Stromal cell of bone marrow (primary cell): ENCODE measurements at regions not wholly inside any gene's neighbourhood (a gene's known extent, or its start where the extent isn't known, plus 50 kb on each side); places are given as distances from the start of the nearest gene placed in this dataset.

Experiments used
- DNase-seq: peaks from one replicate; pipeline ENCODE4 v3.0.0-alpha.2; 2012; ENCODE audit warnings: low read depth

- DNase-seq, result peak; percentile 53
Observed at GRCh38 chr11:92322225-92322624, 97.6 kb downstream of the FAT3 start.

DNA sequence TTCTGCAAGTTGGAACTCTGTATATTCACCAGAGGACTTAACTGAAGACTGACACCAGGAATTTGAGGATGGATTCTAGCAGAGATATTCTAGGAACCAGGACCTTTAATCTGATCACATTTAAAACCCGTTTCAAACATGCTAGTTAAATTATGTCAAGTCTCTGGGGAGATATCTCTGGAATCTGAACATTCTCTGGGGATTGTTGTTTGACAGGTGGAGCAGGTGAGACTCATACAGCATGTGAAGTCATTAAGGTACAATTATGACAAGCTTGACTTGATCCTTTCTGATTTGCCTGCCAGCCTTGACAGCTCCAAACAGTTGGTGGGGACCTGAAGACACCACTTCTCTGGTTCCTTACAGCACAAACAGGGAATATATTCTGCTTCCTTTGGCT is 100.3 kb downstream of the FAT3 start:
- no peak for DNase-seq

- no peak for DNase-seq
Observed at GRCh38 chr11:92325416-92325815, 100.8 kb downstream of the FAT3 start.

- DNase-seq, result no peak
Observed at GRCh38 chr11:92329137-92329536, 104.5 kb downstream of the FAT3 start.

DNA sequence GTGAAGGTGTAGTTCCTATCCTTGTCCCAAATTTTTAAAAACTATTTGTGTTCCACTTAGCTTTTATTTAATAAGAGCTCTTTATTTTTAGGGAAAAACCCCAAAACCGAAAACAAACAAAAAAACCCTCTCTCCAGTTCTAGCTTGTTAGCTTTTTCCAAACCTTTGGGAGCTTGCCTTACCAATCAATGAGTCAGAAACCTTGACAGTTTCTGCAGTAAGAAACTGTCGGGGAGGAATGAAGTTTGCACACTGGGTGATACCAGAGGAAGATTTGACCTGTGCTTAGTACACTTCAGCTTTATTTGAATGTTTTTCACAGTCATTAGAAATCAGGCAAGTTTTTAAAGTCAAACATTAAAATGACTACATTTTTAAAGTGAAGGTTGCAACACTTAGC is 105.0 kb downstream of the FAT3 start:
- DNase-seq, result peak; percentile 79

GRCh38 chr11:92330114-92330513 is 105.5 kb downstream of the FAT3 start:
- no peak for DNase-seq

DNA sequence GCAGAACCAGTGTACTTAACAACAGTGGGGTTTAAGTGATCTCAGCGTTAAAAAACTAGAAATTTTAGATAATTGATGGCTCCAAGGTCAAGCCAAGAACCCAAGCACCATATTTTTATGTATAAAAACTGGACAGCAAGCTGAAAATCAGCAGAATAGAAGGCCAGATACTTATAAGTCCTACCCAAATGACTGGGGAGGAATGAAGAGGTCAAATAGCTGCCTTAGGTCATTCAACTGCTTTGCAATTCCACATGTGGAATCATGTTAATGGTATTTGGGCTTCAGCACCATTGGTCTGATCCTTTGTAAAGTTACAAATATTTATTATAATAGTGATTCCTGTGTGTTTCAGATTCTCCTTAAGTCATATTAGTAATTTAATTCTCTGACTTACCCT is 108.4 kb downstream of the FAT3 start:
- peak; percentile 27 for DNase-seq

- DNase-seq, result no peak
Observed at GRCh38 chr11:92340839-92341238, 116.2 kb downstream of the FAT3 start.

DNA sequence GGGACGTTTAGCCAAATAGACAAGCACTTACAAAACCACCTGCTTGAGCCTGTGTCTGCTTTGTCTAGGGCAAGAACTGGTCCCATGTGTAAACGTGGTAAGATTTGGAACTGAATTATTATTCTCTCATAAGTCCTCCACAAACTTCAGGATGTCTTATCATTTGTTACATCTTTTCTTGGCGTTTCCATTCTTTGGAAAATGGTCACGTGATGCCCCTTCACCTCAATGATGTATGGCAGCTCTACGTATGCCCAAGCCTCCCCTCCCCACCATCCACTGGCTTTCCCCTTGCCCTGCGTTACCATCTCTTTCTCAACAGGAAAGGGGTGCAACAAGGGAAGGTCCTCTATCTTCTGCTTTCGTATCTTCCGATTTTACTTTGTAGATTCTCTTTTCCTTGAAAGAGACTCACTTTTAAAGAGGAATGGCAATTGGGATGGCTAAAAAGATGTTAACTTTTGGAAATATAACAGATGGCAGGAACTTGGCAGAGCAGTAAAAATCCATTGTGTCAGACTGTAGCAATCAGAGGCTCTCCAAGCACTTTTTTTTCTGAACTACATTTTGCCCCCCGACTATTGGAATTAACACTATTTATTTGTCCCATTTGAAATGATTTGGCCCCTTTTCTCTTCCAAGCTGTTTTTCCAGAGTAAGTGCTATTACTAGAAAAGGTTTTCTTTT is 117.6 kb downstream of the FAT3 start:
- no peak for DNase-seq

GRCh38 chr11:92342886-92343285 is 118.3 kb downstream of the FAT3 start:
- DNase-seq, result no peak

- no peak for DNase-seq
Observed at GRCh38 chr11:92346220-92346619, 121.6 kb downstream of the FAT3 start.

DNA sequence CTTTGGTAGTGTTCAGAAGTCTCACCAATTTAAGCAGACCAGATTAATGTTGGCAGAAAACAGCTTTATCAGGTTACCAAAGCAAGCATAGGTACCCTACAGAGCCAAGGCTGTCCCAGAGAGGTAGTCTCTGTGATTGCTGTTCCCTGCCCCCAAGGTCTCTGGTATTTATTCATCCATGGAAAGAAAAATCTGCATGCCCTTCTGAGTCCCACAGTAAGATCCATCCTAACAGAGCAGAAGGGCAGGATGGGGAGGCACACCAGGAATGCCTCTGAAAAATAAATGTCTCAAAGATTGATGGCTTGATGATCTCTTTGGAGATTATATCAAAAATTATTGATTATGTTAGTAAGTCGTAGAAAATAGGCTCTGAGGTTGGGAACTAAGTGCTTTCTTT is 122.8 kb downstream of the FAT3 start:
- DNase-seq, result no peak

DNA sequence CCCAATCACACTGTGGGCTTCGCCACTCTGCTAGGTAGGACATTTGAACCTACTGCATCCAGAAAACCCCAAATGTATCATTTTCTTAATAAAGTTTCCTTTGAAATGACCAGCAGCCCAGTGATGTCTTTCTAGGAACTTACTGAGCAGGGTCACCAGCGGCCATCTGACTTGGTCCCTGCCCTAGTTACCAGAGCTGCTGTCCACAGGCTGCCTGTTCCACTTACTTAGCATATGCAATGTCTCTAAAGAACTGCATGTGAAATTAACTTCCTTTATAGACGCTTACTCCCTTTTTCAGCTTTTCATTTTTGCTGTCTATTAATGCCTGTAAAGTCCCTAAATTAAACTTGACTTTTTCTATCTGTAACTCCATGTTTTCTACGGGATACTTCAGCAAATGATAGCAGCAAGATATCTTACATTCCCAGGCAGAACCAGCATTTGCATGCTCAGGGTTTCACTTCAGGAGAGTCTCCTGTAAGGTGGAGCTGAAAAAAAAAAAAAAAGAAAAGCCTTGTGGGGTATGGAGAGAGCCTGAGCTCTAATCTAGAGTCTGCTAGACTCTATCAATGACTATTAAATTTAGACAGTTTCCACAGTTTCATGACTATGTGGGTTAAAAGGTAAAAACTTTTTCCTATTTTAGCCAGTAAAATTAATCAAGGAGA is 125.0 kb downstream of the FAT3 start:
- no peak for DNase-seq

DNA sequence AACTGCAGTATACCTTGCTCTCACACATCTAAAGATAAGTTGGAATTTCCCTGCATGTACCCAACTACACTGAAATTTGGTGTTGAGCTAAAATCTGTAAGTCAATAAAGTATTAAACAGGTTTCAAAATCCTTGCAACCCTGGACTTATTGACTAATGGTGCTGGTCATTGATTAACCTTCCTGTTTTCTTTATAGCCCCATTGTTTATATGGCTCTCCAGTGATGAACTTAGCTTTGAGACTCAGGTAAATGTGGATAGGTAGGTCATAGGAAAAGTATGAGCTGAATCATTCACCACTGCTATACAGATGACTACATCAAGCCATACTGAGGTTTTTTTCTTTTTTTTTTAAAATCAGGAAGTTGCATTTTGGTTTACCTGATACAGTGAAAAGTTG is 132.7 kb downstream of the FAT3 start:
- DNase-seq, result no peak

GRCh38 chr11:92357841-92358240 is 133.2 kb downstream of the FAT3 start:
- no peak for DNase-seq

DNA sequence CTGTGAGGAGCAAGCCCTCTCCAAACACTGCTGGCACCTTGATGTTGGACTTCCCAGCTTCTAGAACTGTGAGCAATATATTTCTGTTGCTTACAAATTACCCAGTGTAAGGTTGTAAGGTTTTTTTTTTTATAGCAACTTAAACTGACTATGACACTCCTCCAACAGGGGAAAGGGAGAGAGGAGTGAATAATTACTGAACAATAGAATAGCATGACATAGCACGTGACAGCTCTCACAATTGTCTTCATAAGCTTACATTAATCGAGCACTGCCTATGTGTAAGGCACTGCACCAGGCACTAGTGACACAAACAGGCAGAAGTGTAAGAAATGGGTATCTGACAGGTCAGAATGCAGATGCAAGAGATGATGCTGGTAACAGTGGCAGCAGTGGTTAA is 136.9 kb downstream of the FAT3 start:
- no peak for DNase-seq

DNA sequence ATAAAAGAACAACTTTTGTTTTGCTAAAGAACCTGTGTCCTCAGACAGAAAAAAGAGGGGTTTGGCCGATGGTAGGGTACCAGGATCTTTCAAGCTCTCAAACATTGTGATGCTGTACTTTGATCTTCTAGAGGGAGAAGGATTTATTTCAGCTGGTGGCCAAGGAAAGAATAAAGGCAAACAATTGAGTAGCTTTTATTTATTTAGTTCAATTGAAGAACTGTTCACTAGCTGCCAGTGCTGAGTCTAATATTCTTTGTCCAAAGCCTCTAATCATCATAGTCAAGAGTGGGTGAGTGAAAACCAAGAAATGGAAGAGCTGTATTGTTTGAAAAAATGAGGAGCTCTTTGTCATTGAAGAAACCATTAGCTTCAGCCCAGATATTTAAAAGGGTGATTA is 138.4 kb downstream of the FAT3 start:
- no peak for DNase-seq

- no peak for DNase-seq
Observed at GRCh38 chr11:92364177-92364576, 139.6 kb downstream of the FAT3 start.

- DNase-seq, result peak; percentile 42
Observed at GRCh38 chr11:92376146-92376599, 151.6 kb downstream of the FAT3 start.

DNA sequence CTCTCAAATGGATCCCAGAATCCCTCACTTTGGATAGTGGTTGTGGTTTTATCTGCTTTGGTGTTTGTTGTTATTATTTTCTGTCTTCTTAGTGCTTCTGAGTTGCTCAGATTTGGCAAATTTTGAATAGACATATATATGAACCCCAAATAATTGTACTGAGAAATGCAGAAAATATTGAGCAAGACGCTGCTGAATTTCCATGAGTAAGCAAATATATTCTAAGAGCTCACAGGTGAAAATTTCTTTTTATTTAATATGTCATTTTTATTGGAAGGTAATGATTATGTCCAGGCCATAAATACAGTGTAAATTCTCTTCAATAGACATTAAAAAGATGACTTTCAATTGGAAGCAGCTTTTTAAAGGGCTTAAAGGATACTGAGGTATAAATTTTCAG is 152.1 kb downstream of the FAT3 start:
- DNase-seq, result no peak

GRCh38 chr11:92380882-92381281 is 156.3 kb downstream of the FAT3 start:
- peak; percentile 57 for DNase-seq

GRCh38 chr11:92382311-92382710 is 157.7 kb downstream of the FAT3 start:
- no peak for DNase-seq

DNA sequence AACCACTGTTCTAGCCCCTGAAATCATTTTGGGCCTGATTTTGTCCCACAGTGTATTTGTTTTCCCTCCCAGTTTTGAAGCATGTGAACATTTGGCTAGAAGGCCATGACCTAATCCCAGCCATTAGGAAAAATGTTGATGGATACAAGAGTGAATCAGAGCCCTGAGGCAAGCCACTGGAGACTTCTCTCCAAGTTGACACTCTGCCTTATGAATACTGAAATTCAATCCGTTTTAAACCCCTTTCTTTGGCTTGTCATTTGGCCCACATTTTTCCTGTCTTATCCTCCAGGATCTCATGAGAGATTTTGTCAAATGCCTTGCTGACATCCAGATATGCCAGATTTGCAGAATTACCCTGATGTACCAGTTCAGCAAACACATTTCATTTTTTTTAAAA is 158.8 kb downstream of the FAT3 start:
- DNase-seq, result peak; percentile 80

- peak; percentile 63 for DNase-seq
Observed at GRCh38 chr11:92384358-92384757, 159.7 kb downstream of the FAT3 start.
